Right atrium auricular region (tissue), 2 donors: ENCODE measurements at regions not wholly inside any gene's neighbourhood (a gene's known extent, or its start where the extent isn't known, plus 50 kb on each side); places are given as distances from the start of the nearest gene placed in this dataset.

Experiments used
- DNase-seq: peaks from one replicate; pipeline ENCODE4 v3.0.0-alpha.2; 2019; ENCODE audit warnings: low spot score
- H3K27ac ChIP-seq, 2 donors: fragments of 200-600 bp; sonication (generic); 1 replicate in 1 of 2; 2 replicates in 1 of 2; pipeline ENCODE4 v1.5.1; 2016 to 2019
- H3K27me3 ChIP-seq, 2 donors: fragments of 200-600 bp; sonication (generic); one replicate each; pipeline versions ENCODE4 v1.5.1 to v1.6.0; 2017 to 2019
- H3K36me3 ChIP-seq: fragments of 200-600 bp; sonication (generic); one replicate; pipeline ENCODE4 v1.5.1; 2016
- H3K4me1 ChIP-seq, 2 donors: fragments of 200-600 bp; sonication (generic); one replicate each; pipeline versions ENCODE4 v1.5.1 to v1.6.0; 2017 to 2019
- H3K4me3 ChIP-seq, 2 donors: fragments of 200-600 bp; sonication (generic); 1 replicate in 1 of 2; 2 replicates in 1 of 2; pipeline ENCODE4 v1.5.1; 2017 to 2019; ENCODE audit warnings: mild to moderate bottlenecking in 1 of 2, moderate library complexity in 1 of 2
- H3K9me3 ChIP-seq, 2 donors: fragments of 200-600 bp; sonication (generic); one replicate each; pipeline ENCODE4 v1.5.1; 2019
- CTCF ChIP-seq, 2 donors: fragments of 200-600 bp; sonication (generic); IDR thresholded peaks; one replicate each; pipeline ENCODE4 v1.5.1; 2019; ENCODE audit warnings: antibody characterized with exemption in 2 of 2

- H3K9me3 ChIP-seq, result no peaks in the 10 kb centered on the region
- TF ChIP-seq CTCF (IDR thresholded peaks at IDR 0.05), result no peak
- H3K36me3 ChIP-seq, result no peaks in the 10 kb centered on the region
- H3K4me1 ChIP-seq, result peaks cover 0 to 3% of the 10 kb centered on the region in 2 donors
- no peak for DNase-seq
- H3K27ac ChIP-seq, result no peak overlapping the region
- no peaks in the 10 kb centered on the region for H3K27me3 ChIP-seq
- H3K4me3 ChIP-seq, result no peak overlapping the region
These were observed 57.2 kb upstream of the BEGAIN start for GRCh38 chr14:100644383-100644782.

GRCh38 chr14:100644784-100645183, 57.6 kb upstream of the BEGAIN start:
- no peaks in the 10 kb centered on the region for H3K27me3 ChIP-seq
- no peak overlapping the region for H3K27ac ChIP-seq
- no peak for DNase-seq
- no peak overlapping the region for H3K4me3 ChIP-seq
- TF ChIP-seq CTCF (IDR thresholded peaks at IDR 0.05), result no peak
- H3K36me3 ChIP-seq, result no peaks in the 10 kb centered on the region
- no peaks in the 10 kb centered on the region for H3K9me3 ChIP-seq
- peaks cover 0 to 3% of the 10 kb centered on the region in 2 donors for H3K4me1 ChIP-seq

GRCh38 chr14:100645196-100645981, 58.2 kb upstream of the BEGAIN start:
- DNase-seq, result peak; percentile 86
- Histone ChIP-seq H3K9me3 (no peaks in the 10 kb centered on the region), H3K4me1 (peaks cover 0 to 3% of the 10 kb centered on the region in 2 donors), H3K27me3 (no peaks in the 10 kb centered on the region), H3K27ac (no peak overlapping the region), H3K36me3 (no peaks in the 10 kb centered on the region), H3K4me3 (no peak overlapping the region)
- peak in 1 of 2 donors; percentile 77 for TF ChIP-seq CTCF (IDR thresholded peaks at IDR 0.05)

GRCh38 chr14:100645982-100646314, 58.7 kb upstream of the BEGAIN start:
- DNase-seq, result no peak

GRCh38 chr14:100648474-100649172, 61.4 kb upstream of the BEGAIN start:
- TF ChIP-seq CTCF (IDR thresholded peaks at IDR 0.05), result no peak
- no peak for DNase-seq
- H3K4me3 ChIP-seq, result no peak overlapping the region
- H3K4me1 ChIP-seq, result peaks cover 0 to 3% of the 10 kb centered on the region in 2 donors
- no peaks in the 10 kb centered on the region for H3K36me3 ChIP-seq
- H3K27ac ChIP-seq, result no peak overlapping the region
- H3K27me3 ChIP-seq, result no peaks in the 10 kb centered on the region
- no peaks in the 10 kb centered on the region for H3K9me3 ChIP-seq

More at GRCh38 chr14:100645982-100646314, 58.7 kb upstream of the BEGAIN start:
- Histone ChIP-seq H3K4me3 (no peak overlapping the region), H3K9me3 (no peaks in the 10 kb centered on the region), H3K27me3 (no peaks in the 10 kb centered on the region), H3K27ac (no peak overlapping the region), H3K4me1 (peaks cover 0 to 3% of the 10 kb centered on the region in 2 donors), H3K36me3 (no peaks in the 10 kb centered on the region)
- TF ChIP-seq CTCF (IDR thresholded peaks at IDR 0.05), result no peak
